ENCODE measurements at regions not wholly inside any gene's neighbourhood (a gene's known extent, or its start where the extent isn't known, plus 50 kb on each side); places are given as distances from the start of the nearest gene placed in this dataset.

DNA sequence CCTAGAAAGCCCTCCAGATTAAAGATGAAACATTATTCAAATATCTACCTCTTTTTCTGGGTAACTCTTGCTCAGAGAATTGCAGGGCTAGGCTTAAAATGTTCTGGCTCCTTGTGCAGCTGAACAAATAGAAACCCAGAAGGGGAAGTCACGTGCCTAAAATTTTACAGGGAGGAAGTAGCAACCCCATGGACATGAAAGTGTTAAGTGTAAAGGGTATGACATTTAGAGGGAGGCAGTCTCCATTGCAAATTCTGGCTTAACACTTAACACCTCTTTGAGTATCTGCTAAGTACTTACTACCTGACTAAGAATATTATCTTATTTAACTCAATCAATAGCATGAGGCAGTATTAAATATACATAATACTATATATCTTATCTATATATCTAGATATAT is 376.1 kb upstream of the ERCC4 start:
- H3K4me3 Mint-ChIP-seq, result no peak overlapping the region
- no peaks in the 10 kb centered on the region for H3K27me3 ChIP-seq (ENCODE audit: insufficient read depth, low read length)
- no peak overlapping the region for H3K18ac ChIP-seq (ENCODE audit: insufficient read length, low read depth, low read length)
- H4K91ac ChIP-seq (ENCODE audit: insufficient read length, low read depth, low read length), result no peak overlapping the region
- peaks cover 3 to 5% of the 10 kb centered on the region in 2 experiments; a peak in 3 of 4 replicates for H3K4me1 Mint-ChIP-seq
- no peaks in the 10 kb centered on the region for H3K79me2 ChIP-seq (ENCODE audit: insufficient read depth, low read length)
- H2AFZ ChIP-seq (ENCODE audit: low read length), result no peak overlapping the region
- H3K9me3 Mint-ChIP-seq, result peaks cover 0 to 3% of the 10 kb centered on the region in 2 experiments; a peak in 2 of 5 replicates
- no peak overlapping the region for H2BK15ac ChIP-seq (ENCODE audit: low read depth, low read length)
- no peak overlapping the region for H4K8ac ChIP-seq (replicated peaks; ENCODE audit: insufficient read length, low read depth, low read length)
- H3K4me2 ChIP-seq (ENCODE audit: insufficient read depth, insufficient read length, low read length), result no peak overlapping the region
- no peaks in the 10 kb centered on the region; the same call in 1 of the 2 replicates for H3K27me3 Mint-ChIP-seq (ENCODE audit: low read depth)
- H2BK120ac ChIP-seq (ENCODE audit: low read depth, low read length, poor library complexity, severe bottlenecking), result no peak overlapping the region
- no CpG with 5 or more reads among the region's 1 CpG for WGBS (ENCODE audit: extremely low coverage, insufficient read length, low lambda C conversion rate)
- H3T11ph ChIP-seq (ENCODE audit: low read length), result no peak overlapping the region
- TF ChIP-seq CTCF (conservative IDR thresholded peaks at IDR 0.05), result no peak
- H3K56ac ChIP-seq (ENCODE audit: insufficient read length, low read depth, low read length), result no peak overlapping the region
- DNase-seq, result no peak
- H4K20me1 ChIP-seq (ENCODE audit: control insufficient read depth, insufficient read depth, insufficient read length), result no peaks in the 10 kb centered on the region
- H2BK20ac ChIP-seq (ENCODE audit: low read depth, low read length, poor library complexity, severe bottlenecking), result no peak overlapping the region
- H3K4ac ChIP-seq (ENCODE audit: low read depth, low read length), result no peak overlapping the region
- no peak overlapping the region for H2AK5ac ChIP-seq (ENCODE audit: insufficient read length, low read length)
- H4K5ac ChIP-seq (ENCODE audit: insufficient read length, low read depth, low read length), result no peak overlapping the region
- H3K9ac ChIP-seq (ENCODE audit: extremely low read depth, insufficient read length, low read length), result no peak overlapping the region
- H3K27ac ChIP-seq (ENCODE audit: insufficient read length, low read depth, low read length), result no peak overlapping the region
- no peak overlapping the region for H2BK5ac ChIP-seq (ENCODE audit: insufficient read length, low read length)
- no peak overlapping the region for H2BK12ac ChIP-seq (ENCODE audit: insufficient read length, low read depth, low read length)
- no peaks in the 10 kb centered on the region for H3K4me1 ChIP-seq (ENCODE audit: insufficient read depth, low read length)
- peaks cover 0 to 3% (median 0%) of the 10 kb centered on the region in 3 experiments; a peak in 2 of 7 replicates for H3K36me3 Mint-ChIP-seq (ENCODE audit: insufficient read depth in 1 of 3, low read depth in 3 of 3)
- H3K27ac Mint-ChIP-seq, result no peak overlapping the region
- H3K23me2 ChIP-seq (ENCODE audit: insufficient read length, low read depth, low read length, poor library complexity, severe bottlenecking), result no peaks in the 10 kb centered on the region
- no peaks in the 10 kb centered on the region for H3K79me1 ChIP-seq (ENCODE audit: insufficient read depth, low read depth, low read length, poor library complexity, severe bottlenecking)
- no peak overlapping the region for H3K14ac ChIP-seq (ENCODE audit: insufficient read depth, low read length)
- no peak overlapping the region for H3K23ac ChIP-seq (ENCODE audit: insufficient read length, low read depth, low read length)
- H3K9me3 ChIP-seq (ENCODE audit: control insufficient read depth, low read depth, low read length), result no peaks in the 10 kb centered on the region
